OCI-LY3 (cell line): ENCODE measurements at regions not wholly inside any gene's neighbourhood (a gene's known extent, or its start where the extent isn't known, plus 50 kb on each side); places are given as distances from the start of the nearest gene placed in this dataset.
"Not testable (repeated sequence)": the region's sequence is repeated elsewhere in the genome, so short reads cannot be mapped to it uniquely, and the experiment has no call there.

ENCODE experiments used
- H2AFZ ChIP-seq: fragments of 200-600, 300-600 bp; shearing (Covaris generic); 2 replicates; pipeline ENCODE4 v1.6.0; 2014; ENCODE audit warnings: antibody characterized with exemption, low read depth, low read length
- H3K27ac ChIP-seq: fragments of 200-600, 300-600 bp; sonication (generic); 2 replicates; pipeline ENCODE4 v1.5.1; 2014; ENCODE audit warnings: mild to moderate bottlenecking, low read length, moderate library complexity, mixed read lengths
- H3K27me3 ChIP-seq: fragments of 200-600, 300-600 bp; sonication (generic); 2 replicates; pipeline ENCODE4 v1.6.1; 2014; ENCODE audit warnings: low read depth, low read length, mixed read lengths
- H3K36me3 ChIP-seq: fragments of 200-600, 300-600 bp; sonication (generic); replicated peaks from 2 replicates; pipeline ENCODE3; 2014; ENCODE audit warnings: low read depth, low read length, mixed read lengths
- H3K4me1 ChIP-seq: fragments of 300-600, 200-600 bp; sonication (generic); 2 replicates; pipeline ENCODE4 v1.6.1; 2014; ENCODE audit warnings: low read length, mixed read lengths
- H3K4me2 ChIP-seq: fragments of 200-600, 300-600 bp; sonication (generic); 2 replicates; pipeline ENCODE4 v1.6.1; 2014; ENCODE audit warnings: low read length, mixed read lengths
- H3K4me3 ChIP-seq: fragments of 300-600, 200-600 bp; sonication (generic); 2 replicates; pipeline ENCODE4 v1.5.1; 2014; ENCODE audit warnings: antibody characterized with exemption, mild to moderate bottlenecking, low read length, moderate library complexity
- H3K79me2 ChIP-seq: fragments of 300-600, 200-600 bp; shearing (Covaris generic); 2 replicates; pipeline ENCODE4 v1.6.1; 2014; ENCODE audit warnings: mild to moderate bottlenecking, low read length, mixed read lengths
- H3K9ac ChIP-seq: fragments of 300-600, 200-600 bp; shearing (Covaris generic); 2 replicates; pipeline ENCODE4 v1.6.0; 2014; ENCODE audit warnings: mild to moderate bottlenecking, low read length, moderate library complexity
- H3K9me3 ChIP-seq: fragments of 200-600, 300-600 bp; shearing (Covaris generic); 2 replicates; pipeline ENCODE4 v1.6.1; 2014; ENCODE audit warnings: low read length, mixed read lengths; ENCODE audit not compliant: insufficient read depth
- H4K20me1 ChIP-seq: fragments of 200-600, 300-600 bp; sonication (generic); 2 replicates; pipeline ENCODE4 v1.6.1; 2016; ENCODE audit warnings: low read length, mixed read lengths; ENCODE audit not compliant: insufficient read depth
- EZH2phosphoT487 ChIP-seq: fragments of 200-600 bp; shearing (Covaris generic); IDR thresholded peaks from 2 replicates; pipeline ENCODE4 v1.6.1; 2018; ENCODE audit warnings: antibody characterized with exemption, mixed run types, low read depth
- TF ChIP-seq, protein P1 (sequence below): fragments of 200-600, 300-600 bp; sonication (generic); IDR thresholded peaks from 2 replicates; pipeline ENCODE4 v1.5.1; 2014; ENCODE audit warnings: antibody characterized with exemption, low read length, low read depth

DNA sequence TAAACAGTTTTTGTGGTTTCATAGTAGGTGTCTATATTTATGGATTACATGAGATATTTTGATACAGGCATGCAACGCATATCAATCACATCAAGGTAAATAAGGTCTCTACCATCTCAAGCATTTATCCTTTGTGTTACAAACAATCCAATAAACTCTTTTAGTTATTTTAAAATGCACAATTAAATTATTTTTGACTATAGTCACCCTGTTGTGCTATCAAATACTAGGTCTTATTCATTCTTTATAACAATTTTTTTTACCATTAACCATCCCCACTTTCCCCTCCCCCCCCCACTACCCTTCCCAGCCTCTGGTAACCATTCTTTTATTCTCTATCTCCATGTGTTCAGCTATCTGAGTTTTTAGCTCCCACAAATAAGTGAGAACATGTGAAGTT is 175.7 kb upstream of the FBXO33 start:
- no peaks in the 10 kb centered on the region for H3K27me3 ChIP-seq
- no peak overlapping the region for H3K4me3 ChIP-seq
- H3K4me2 ChIP-seq = no peak overlapping the region
- no peak overlapping the region for H2AFZ ChIP-seq
- H3K36me3 ChIP-seq = no peaks in the 10 kb centered on the region
- H3K9ac ChIP-seq = no peak overlapping the region
- no peaks in the 10 kb centered on the region for H3K4me1 ChIP-seq
- no peak overlapping the region for H3K27ac ChIP-seq
- H4K20me1 ChIP-seq = no peaks in the 10 kb centered on the region
- H3K79me2 ChIP-seq = no peaks in the 10 kb centered on the region
- H3K9me3 ChIP-seq = no peaks in the 10 kb centered on the region
- TF ChIP-seq, protein P1, sequence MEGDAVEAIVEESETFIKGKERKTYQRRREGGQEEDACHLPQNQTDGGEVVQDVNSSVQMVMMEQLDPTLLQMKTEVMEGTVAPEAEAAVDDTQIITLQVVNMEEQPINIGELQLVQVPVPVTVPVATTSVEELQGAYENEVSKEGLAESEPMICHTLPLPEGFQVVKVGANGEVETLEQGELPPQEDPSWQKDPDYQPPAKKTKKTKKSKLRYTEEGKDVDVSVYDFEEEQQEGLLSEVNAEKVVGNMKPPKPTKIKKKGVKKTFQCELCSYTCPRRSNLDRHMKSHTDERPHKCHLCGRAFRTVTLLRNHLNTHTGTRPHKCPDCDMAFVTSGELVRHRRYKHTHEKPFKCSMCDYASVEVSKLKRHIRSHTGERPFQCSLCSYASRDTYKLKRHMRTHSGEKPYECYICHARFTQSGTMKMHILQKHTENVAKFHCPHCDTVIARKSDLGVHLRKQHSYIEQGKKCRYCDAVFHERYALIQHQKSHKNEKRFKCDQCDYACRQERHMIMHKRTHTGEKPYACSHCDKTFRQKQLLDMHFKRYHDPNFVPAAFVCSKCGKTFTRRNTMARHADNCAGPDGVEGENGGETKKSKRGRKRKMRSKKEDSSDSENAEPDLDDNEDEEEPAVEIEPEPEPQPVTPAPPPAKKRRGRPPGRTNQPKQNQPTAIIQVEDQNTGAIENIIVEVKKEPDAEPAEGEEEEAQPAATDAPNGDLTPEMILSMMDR = no peak
- no peak for TF ChIP-seq EZH2phosphoT487

DNA sequence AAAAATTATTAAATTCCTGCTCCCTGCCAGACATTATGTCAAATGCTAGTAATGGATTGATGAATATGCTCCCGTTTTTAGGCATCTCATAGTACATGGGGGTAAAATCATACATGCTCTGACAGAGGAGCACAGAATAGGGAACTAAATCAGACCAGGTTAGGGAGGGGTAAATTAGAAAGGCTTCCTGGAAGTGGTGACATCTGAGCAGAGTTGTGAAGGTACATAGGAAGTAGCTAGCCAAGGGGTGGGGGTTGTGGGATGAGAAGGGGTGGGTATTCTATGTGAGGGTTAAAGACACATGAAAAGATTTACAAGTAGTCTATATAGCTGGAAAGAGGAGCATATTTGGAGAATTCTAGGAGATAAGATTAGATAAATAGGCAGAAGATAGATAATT is 171.7 kb upstream of the FBXO33 start:
- Histone ChIP-seq H3K4me1 (no peaks in the 10 kb centered on the region), H2AFZ (no peak overlapping the region), H3K27me3 (no peaks in the 10 kb centered on the region), H3K27ac (no peak overlapping the region), H3K36me3 (no peaks in the 10 kb centered on the region), H4K20me1 (no peaks in the 10 kb centered on the region), H3K4me2 (no peak overlapping the region), H3K4me3 (no peak overlapping the region), H3K79me2 (no peaks in the 10 kb centered on the region), H3K9me3 (no peaks in the 10 kb centered on the region), H3K9ac (no peak overlapping the region)
- no peak for TF ChIP-seq EZH2phosphoT487
- TF ChIP-seq, protein P1 = no peak

DNA sequence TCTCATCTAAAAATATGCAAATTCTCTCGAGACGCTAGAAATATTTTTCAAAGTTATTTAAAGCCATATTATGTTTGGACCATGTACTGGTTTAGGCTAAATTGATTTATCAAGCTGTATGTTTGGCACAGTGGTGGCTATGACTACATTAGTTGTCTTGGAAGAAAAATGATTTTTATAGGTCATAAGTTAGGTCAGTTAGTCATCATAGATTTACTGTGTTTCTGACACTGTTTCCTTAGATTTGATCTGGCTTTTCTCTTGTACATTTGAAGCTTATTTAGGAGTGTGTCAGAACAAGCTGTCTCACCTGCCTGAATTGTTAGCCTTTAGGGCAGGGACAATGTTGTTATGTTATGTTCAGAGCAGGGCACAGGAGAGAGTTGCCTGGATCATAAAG is 161.1 kb upstream of the FBXO33 start:
- H3K9ac ChIP-seq = no peak overlapping the region
- H2AFZ ChIP-seq = no peak overlapping the region
- no peaks in the 10 kb centered on the region for H3K79me2 ChIP-seq
- no peaks in the 10 kb centered on the region for H3K9me3 ChIP-seq
- H3K4me2 ChIP-seq = no peak overlapping the region
- no peak overlapping the region for H3K4me3 ChIP-seq
- no peaks in the 10 kb centered on the region for H4K20me1 ChIP-seq
- H3K36me3 ChIP-seq = no peaks in the 10 kb centered on the region
- TF ChIP-seq, protein P1 = no peak
- no peak for TF ChIP-seq EZH2phosphoT487
- no peaks in the 10 kb centered on the region for H3K27me3 ChIP-seq
- no peaks in the 10 kb centered on the region for H3K4me1 ChIP-seq
- H3K27ac ChIP-seq = no peak overlapping the region

DNA sequence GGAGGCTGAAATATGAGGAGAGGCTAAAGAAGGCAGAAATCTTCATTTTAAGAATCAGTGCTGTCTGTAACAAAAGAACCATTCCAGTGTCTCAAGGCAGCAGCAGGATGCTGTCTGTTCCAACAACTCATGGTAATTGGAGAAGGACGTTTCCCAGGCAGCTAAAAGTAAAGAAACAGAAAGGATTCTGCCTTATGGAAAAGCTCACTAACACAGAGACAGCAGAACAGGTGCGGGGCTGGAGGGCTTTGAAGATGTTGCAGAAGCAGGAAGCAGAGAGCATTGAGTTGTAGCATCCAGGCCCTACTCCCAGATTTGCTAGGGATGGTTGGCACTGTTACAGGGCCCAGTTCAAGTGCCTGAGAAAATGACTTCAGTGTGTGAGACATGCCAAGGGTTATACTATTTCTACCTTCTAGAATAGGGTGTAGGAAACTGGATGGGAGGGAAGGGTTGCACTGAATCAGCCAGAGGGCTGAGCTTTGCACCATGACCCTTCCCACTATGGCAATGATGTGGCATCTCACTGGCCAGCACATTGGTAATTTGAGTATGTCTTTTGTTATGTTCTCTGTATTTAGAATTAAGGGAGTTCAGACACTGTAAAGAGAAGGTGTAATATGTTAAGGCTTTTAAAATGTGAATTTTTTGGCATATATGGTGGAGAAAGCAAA is 160.0 kb upstream of the FBXO33 start:
- H4K20me1 ChIP-seq = no peaks in the 10 kb centered on the region
- no peaks in the 10 kb centered on the region for H3K27me3 ChIP-seq
- TF ChIP-seq EZH2phosphoT487 = no peak
- TF ChIP-seq, protein P1 = no peak
- H3K4me1 ChIP-seq = no peaks in the 10 kb centered on the region
- H3K4me3 ChIP-seq = no peak overlapping the region
- H3K27ac ChIP-seq = no peak overlapping the region
- H3K4me2 ChIP-seq = no peak overlapping the region
- H3K36me3 ChIP-seq = no peaks in the 10 kb centered on the region
- H2AFZ ChIP-seq = no peak overlapping the region
- no peaks in the 10 kb centered on the region for H3K9me3 ChIP-seq
- H3K9ac ChIP-seq = no peak overlapping the region
- no peaks in the 10 kb centered on the region for H3K79me2 ChIP-seq

DNA sequence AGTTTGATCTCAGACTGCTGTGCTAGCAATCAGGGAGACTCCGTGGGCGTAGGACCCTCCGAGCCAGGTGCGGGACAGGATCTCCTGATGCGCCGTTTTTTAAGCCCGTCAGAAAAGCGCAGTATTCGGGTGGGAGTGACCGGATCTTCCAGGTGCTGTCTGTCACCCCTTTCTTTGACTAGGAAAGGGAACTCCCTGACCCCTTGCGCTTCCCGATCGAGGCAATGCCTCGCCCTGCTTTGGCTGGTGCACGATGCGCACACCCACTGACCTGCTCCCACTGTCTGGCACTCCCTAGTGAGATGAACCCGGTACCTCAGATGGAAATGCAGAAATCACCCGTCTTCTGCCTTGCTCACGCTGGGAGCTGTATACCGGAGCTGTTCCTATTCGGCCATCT is 157.6 kb upstream of the FBXO33 start:
- H3K79me2 ChIP-seq, H3K9me3 ChIP-seq, H3K4me3 ChIP-seq, H2AFZ ChIP-seq, H3K4me2 ChIP-seq, H3K9ac ChIP-seq, H4K20me1 ChIP-seq, H3K36me3 ChIP-seq, H3K27ac ChIP-seq, H3K27me3 ChIP-seq, H3K4me1 ChIP-seq: not testable (repeated sequence)
